ENCODE measurements at regions not wholly inside any gene's neighbourhood (a gene's known extent, or its start where the extent isn't known, plus 50 kb on each side); places are given as distances from the start of the nearest gene placed in this dataset.

DNA sequence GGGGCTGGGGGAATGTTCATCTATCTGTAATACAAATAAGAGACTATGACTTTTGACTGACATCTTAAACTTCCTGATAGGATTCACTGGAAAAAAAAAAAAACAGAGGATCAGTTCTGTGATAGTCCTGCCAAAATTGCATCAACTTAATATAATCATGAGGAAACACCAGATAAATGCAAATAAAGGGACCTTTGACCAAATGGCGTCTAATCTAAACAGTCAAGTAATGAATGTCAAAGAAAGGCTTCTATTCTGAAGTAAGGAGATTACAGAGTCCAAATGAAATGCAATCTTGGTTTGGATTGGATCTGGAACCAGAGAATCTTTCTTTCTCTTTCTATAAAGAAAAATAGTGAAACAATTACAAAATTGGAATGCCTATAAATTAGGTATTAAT, 513.4 kb downstream of the KCNT2 start:
- Histone ChIP-seq H3K27me3 (ENCODE audit: control insufficient read depth, insufficient read depth, low read length, poor library complexity, severe bottlenecking) (no peaks in the 10 kb centered on the region), H3K9me3 (ENCODE audit: control insufficient read depth, low read length) (peaks cover 6% of the 10 kb centered on the region), H3K4me1 (ENCODE audit: control insufficient read depth, insufficient read depth, low read length) (no peaks in the 10 kb centered on the region), H3K9ac (ENCODE audit: extremely low read depth, low read length, poor library complexity, severe bottlenecking) (no peak overlapping the region), H3K36me3 (ENCODE audit: control insufficient read depth, insufficient read depth, low read length) (no peaks in the 10 kb centered on the region), H3K4me3 (ENCODE audit: low read length) (no peak overlapping the region), H3K27ac (ENCODE audit: low read depth, low read length) (no peak overlapping the region)
- H3K27me3 Mint-ChIP-seq (ENCODE audit: insufficient read depth), result no peaks in the 10 kb centered on the region
- no peaks in the 10 kb centered on the region for H3K4me1 Mint-ChIP-seq
- peaks cover 8% of the 10 kb centered on the region for H3K9me3 Mint-ChIP-seq
- no peak overlapping the region for H3K4me3 Mint-ChIP-seq
- WGBS, 2 experiments (ENCODE audit: insufficient coverage in 1 of 2, insufficient read length in 1 of 2), result 96% methylated on average over 1 of the region's 1 CpG; no CpG with 5 or more reads in 1 of the 2 experiments
- TF ChIP-seq, protein P1, sequence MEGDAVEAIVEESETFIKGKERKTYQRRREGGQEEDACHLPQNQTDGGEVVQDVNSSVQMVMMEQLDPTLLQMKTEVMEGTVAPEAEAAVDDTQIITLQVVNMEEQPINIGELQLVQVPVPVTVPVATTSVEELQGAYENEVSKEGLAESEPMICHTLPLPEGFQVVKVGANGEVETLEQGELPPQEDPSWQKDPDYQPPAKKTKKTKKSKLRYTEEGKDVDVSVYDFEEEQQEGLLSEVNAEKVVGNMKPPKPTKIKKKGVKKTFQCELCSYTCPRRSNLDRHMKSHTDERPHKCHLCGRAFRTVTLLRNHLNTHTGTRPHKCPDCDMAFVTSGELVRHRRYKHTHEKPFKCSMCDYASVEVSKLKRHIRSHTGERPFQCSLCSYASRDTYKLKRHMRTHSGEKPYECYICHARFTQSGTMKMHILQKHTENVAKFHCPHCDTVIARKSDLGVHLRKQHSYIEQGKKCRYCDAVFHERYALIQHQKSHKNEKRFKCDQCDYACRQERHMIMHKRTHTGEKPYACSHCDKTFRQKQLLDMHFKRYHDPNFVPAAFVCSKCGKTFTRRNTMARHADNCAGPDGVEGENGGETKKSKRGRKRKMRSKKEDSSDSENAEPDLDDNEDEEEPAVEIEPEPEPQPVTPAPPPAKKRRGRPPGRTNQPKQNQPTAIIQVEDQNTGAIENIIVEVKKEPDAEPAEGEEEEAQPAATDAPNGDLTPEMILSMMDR (conservative IDR thresholded peaks at IDR 0.05), result no peak
- H3K27ac Mint-ChIP-seq, result no peak overlapping the region
- no peaks in the 10 kb centered on the region for H3K36me3 Mint-ChIP-seq (ENCODE audit: low read depth)
- DNase-seq, result no peak

DNA sequence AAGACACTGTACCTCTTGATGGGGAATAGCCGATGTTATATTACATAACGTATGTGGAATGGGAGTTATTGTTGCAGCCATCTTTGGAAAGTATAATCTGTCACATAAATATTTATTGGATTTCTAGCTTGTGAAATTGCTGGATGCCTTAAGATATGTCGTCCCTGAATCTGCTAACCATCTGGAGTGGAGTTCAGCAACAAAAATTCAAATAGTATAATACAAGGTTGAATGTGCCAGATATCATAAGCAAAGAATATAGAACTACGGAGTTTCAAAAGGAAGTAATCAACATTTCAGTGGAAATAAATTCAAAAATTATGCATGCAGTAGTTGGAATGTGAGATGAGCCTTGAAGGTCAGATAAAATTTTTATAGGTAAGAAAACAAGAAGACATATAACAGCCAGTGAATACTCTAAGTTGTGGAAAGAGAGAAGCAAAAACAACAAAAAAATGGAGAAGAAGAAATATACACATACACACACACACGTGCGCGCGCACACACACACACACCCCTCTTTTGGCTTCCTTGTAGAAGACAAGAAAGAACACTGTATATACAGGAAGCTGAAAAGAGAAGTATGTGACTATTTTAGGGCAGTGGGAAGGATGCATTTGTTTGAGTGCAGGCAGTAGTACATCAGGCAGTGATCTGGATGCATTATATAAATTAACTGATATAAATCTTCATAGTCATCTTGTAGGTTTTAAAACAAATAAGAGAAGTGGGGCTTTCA, 516.7 kb downstream of the KCNT2 start:
- H3K4me1 Mint-ChIP-seq, result no peaks in the 10 kb centered on the region
- WGBS, 2 experiments (ENCODE audit: insufficient coverage in 1 of 2, insufficient read length in 1 of 2), result 95 to 100% methylated on average over 1 to 4 of the region's 8 CpGs

DNA sequence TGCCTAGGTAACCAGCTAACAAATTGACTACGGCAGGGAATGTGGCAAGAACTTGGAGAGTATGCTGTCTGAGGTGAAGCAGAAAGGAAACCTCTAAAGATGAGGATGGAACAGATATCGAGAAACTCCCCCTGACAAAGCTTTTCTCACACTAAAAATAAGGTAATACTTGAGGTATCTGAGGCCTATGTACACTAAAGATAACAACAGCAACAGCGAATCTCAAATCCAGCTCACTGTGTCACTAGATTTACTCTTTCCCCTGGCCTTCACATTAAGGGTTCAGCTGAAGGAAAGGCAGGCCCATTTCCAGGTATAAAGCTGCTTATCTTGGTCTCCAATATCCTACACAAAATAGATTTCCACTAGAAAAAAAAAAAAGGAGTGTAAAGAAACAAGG, 518.0 kb downstream of the KCNT2 start:
- no peaks in the 10 kb centered on the region for H3K36me3 Mint-ChIP-seq (ENCODE audit: low read depth)
- Histone ChIP-seq H3K27ac (ENCODE audit: low read depth, low read length) (no peak overlapping the region), H3K4me1 (ENCODE audit: control insufficient read depth, insufficient read depth, low read length) (no peaks in the 10 kb centered on the region), H3K9me3 (ENCODE audit: control insufficient read depth, low read length) (no peaks in the 10 kb centered on the region), H3K9ac (ENCODE audit: extremely low read depth, low read length, poor library complexity, severe bottlenecking) (no peak overlapping the region), H3K36me3 (ENCODE audit: control insufficient read depth, insufficient read depth, low read length) (no peaks in the 10 kb centered on the region), H3K27me3 (ENCODE audit: control insufficient read depth, insufficient read depth, low read length, poor library complexity, severe bottlenecking) (no peaks in the 10 kb centered on the region), H3K4me3 (ENCODE audit: low read length) (no peak overlapping the region)
- H3K27me3 Mint-ChIP-seq (ENCODE audit: insufficient read depth), result no peaks in the 10 kb centered on the region
- H3K9me3 Mint-ChIP-seq, result no peaks in the 10 kb centered on the region
- H3K4me3 Mint-ChIP-seq, result no peak overlapping the region
- 86 to 100% methylated on average over 1 to 3 of the region's 3 CpGs for WGBS, 2 experiments (ENCODE audit: insufficient coverage in 1 of 2, insufficient read length in 1 of 2)
- DNase-seq, result no peak
- H3K27ac Mint-ChIP-seq, result no peak overlapping the region
- no peaks in the 10 kb centered on the region for H3K4me1 Mint-ChIP-seq
- TF ChIP-seq, protein P1 (conservative IDR thresholded peaks at IDR 0.05), result no peak

More for the DNA sequence above, 516.7 kb downstream of the KCNT2 start:
- Mint-ChIP-seq H3K27me3 (ENCODE audit: insufficient read depth) (no peaks in the 10 kb centered on the region), H3K36me3 (ENCODE audit: low read depth) (no peaks in the 10 kb centered on the region), H3K27ac (no peak overlapping the region), H3K9me3 (no peaks in the 10 kb centered on the region), H3K4me3 (no peak overlapping the region)
- Histone ChIP-seq H3K9ac (ENCODE audit: extremely low read depth, low read length, poor library complexity, severe bottlenecking) (no peak overlapping the region), H3K9me3 (ENCODE audit: control insufficient read depth, low read length) (no peaks in the 10 kb centered on the region), H3K36me3 (ENCODE audit: control insufficient read depth, insufficient read depth, low read length) (no peaks in the 10 kb centered on the region), H3K4me3 (ENCODE audit: low read length) (no peak overlapping the region), H3K4me1 (ENCODE audit: control insufficient read depth, insufficient read depth, low read length) (no peaks in the 10 kb centered on the region), H3K27me3 (ENCODE audit: control insufficient read depth, insufficient read depth, low read length, poor library complexity, severe bottlenecking) (no peaks in the 10 kb centered on the region), H3K27ac (ENCODE audit: low read depth, low read length) (no peak overlapping the region)
- no peak for DNase-seq
- TF ChIP-seq, protein P1 (conservative IDR thresholded peaks at IDR 0.05), result no peak
